Upper lobe of left lung (tissue), 6 donors: ENCODE measurements at regions not wholly inside any gene's neighbourhood (a gene's known extent, or its start where the extent isn't known, plus 50 kb on each side); places are given as distances from the start of the nearest gene placed in this dataset.
A peak's percentile ranks its signal among the peaks of the same experiment; 100 is the strongest.

Experiments used
- ATAC-seq, 2 donors: fragments of 200-7000 bp; cut with Tn5 transposase; one replicate each; pipeline ENCODE4 v1.9.1; 2022; ENCODE audit warnings: mild to moderate bottlenecking in 2 of 2, moderate library complexity in 2 of 2; ENCODE audit not compliant: low FRiP score in 2 of 2
- DNase-seq, 2 donors: peaks; one replicate each; pipeline ENCODE4 v3.0.0-alpha.2; 2019 to 2020
- H3K27ac ChIP-seq, 4 donors: fragments of 200-600 bp; sonication (generic); one replicate each; pipeline ENCODE4 v1.5.1; 2016 to 2019
- H3K27me3 ChIP-seq, 4 donors: fragments of 200-600 bp; sonication (generic); one replicate each; pipeline ENCODE4 v1.5.1; 2017 to 2019
- H3K36me3 ChIP-seq, 4 donors: fragments of 200-600 bp; sonication (generic); one replicate each; pipeline ENCODE4 v1.5.1; 2016 to 2019
- H3K4me1 ChIP-seq, 4 donors: fragments of 200-600 bp; sonication (generic); one replicate each; pipeline ENCODE4 v1.5.1; 2018 to 2019
- H3K4me3 ChIP-seq, 4 donors: fragments of 200-600 bp; sonication (generic); one replicate each; pipeline ENCODE4 v1.5.1; 2017 to 2019; ENCODE audit warnings: mild to moderate bottlenecking in 2 of 4, moderate library complexity in 1 of 4
- H3K9me3 ChIP-seq, 4 donors: fragments of 200-600 bp; sonication (generic); one replicate each; pipeline ENCODE4 v1.5.1; 2018 to 2019
- EP300 ChIP-seq, 4 donors: sonication (generic); formaldehyde crosslinking; IDR thresholded peaks; one replicate each; pipeline ENCODE4 v1.5.1; 2017; ENCODE audit warnings: antibody characterized with exemption in 4 of 4, control low read depth in 2 of 4
- POLR2A ChIP-seq, 4 donors: fragments of 450-650 bp; IDR thresholded peaks; one replicate each; pipeline ENCODE4 v1.5.1; 2016 to 2017; ENCODE audit warnings: antibody characterized with exemption in 4 of 4, mild to moderate bottlenecking in 2 of 4
- POLR2AphosphoS5 ChIP-seq, 2 donors: sonication (generic); formaldehyde crosslinking; IDR thresholded peaks; one replicate each; pipeline ENCODE4 v1.5.1; 2017; ENCODE audit warnings: antibody characterized with exemption in 2 of 2
- WGBS, 2 donors: methylation state at CpG; one replicate each; pipeline ENCODE4 v1.1.5; 2017 to 2018; 5-methylcytosine and 5-hydroxymethylcytosine counted together
- TF ChIP-seq, protein P1 (sequence below), 6 experiments: fragments of 450-650 bp in 4 of 6; fragments of 200-600 bp in 2 of 6; sonication (generic) in 2 of 6; IDR thresholded peaks; one replicate each; pipeline ENCODE4 v1.5.1; 2016 to 2019; ENCODE audit warnings: antibody characterized with exemption in 6 of 6
- donor health status: DM: no; HTN: no; CAD: no; lungs with moderate emphysema.
- donor health status: DM: no; HTN: yes; CAD: no; lungs with severe emphysema.

DNA sequence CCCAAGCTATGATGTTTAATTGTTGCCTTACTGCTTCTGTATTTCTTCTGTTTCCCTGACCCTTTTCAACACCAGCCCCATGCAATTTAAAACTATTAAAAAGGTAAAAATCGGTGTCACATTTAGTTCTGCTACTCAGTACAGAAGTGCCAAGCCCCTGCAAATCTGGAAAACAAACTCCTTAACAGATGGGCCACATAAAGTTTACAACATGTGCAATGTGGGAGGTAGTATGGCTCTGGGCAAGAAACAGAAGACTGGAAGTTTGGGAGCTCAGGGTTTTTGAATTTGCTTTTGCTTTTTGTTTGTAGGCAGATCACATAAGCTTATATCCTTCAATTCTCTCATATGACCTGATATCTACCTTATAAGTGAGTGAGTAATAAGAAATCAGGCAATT lies 404.0 kb upstream of the ATP2B1 start:
- WGBS, 2 donors, result 85 to 92% methylated on average over 1 of the region's 1 CpG
- Histone ChIP-seq H3K4me1 (no peaks in the 10 kb centered on the region), H3K9me3 (no peaks in the 10 kb centered on the region), H3K27me3 (no peaks in the 10 kb centered on the region), H3K27ac (no peak overlapping the region), H3K36me3 (no peaks in the 10 kb centered on the region), H3K4me3 (no peak overlapping the region)
- DNase-seq (no peak), ATAC-seq (no peak)
- TF ChIP-seq EP300 (IDR thresholded peaks at IDR 0.05) (no peak), POLR2A (IDR thresholded peaks at IDR 0.05) (no peak), POLR2AphosphoS5 (IDR thresholded peaks at IDR 0.05) (no peak)
- TF ChIP-seq, protein P1, sequence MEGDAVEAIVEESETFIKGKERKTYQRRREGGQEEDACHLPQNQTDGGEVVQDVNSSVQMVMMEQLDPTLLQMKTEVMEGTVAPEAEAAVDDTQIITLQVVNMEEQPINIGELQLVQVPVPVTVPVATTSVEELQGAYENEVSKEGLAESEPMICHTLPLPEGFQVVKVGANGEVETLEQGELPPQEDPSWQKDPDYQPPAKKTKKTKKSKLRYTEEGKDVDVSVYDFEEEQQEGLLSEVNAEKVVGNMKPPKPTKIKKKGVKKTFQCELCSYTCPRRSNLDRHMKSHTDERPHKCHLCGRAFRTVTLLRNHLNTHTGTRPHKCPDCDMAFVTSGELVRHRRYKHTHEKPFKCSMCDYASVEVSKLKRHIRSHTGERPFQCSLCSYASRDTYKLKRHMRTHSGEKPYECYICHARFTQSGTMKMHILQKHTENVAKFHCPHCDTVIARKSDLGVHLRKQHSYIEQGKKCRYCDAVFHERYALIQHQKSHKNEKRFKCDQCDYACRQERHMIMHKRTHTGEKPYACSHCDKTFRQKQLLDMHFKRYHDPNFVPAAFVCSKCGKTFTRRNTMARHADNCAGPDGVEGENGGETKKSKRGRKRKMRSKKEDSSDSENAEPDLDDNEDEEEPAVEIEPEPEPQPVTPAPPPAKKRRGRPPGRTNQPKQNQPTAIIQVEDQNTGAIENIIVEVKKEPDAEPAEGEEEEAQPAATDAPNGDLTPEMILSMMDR (IDR thresholded peaks at IDR 0.05), result no peak

DNA sequence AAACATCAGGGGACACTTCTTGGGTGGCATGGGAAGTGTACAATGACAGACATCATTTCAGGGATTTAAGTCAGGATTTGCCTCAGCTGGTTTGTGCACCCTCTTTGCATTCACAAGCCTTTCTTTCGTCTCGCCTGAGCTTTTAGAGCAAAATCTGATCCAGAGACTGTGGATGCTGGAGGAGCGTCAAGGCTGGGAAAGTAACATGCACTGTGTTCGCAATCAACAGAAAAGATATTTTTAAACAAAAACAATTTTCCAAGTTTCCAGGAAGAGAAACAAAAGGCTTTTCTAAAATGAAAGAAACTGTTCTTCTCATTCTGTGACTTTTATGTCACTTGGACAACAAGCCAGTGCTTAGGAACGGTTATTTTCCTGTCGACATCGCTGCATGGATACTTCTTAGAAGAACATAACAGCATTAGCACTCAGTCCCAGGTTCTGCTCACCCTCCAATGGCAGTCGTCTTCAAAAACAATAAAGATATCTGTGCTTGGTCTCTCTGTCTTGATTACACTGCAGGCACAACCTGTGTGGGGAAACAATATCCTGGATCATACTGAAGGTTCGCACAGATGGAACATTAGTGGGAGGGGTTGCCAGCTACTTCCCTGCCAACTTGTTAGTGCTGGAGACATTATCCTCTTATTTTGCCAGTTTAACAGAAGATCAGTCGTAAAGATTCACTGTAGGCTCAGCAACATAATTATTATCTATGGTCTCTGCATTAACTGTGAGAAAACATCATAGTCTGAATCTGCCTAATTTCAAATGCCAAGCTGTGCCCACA lies 403.3 kb upstream of the ATP2B1 start:
- no peaks in the 10 kb centered on the region for H3K4me1 ChIP-seq
- DNase-seq (no peak), ATAC-seq (no peak)
- no peak overlapping the region for H3K4me3 ChIP-seq
- 84 to 86% methylated on average over 10 of the region's 10 CpGs for WGBS, 2 donors
- no peaks in the 10 kb centered on the region for H3K36me3 ChIP-seq
- H3K9me3 ChIP-seq, result no peaks in the 10 kb centered on the region
- no peaks in the 10 kb centered on the region for H3K27me3 ChIP-seq
- TF ChIP-seq POLR2A (IDR thresholded peaks at IDR 0.05) (no peak), POLR2AphosphoS5 (IDR thresholded peaks at IDR 0.05) (no peak), EP300 (IDR thresholded peaks at IDR 0.05) (no peak)
- TF ChIP-seq, protein P1 (IDR thresholded peaks at IDR 0.05), result no peak
- H3K27ac ChIP-seq, result no peak overlapping the region

DNA sequence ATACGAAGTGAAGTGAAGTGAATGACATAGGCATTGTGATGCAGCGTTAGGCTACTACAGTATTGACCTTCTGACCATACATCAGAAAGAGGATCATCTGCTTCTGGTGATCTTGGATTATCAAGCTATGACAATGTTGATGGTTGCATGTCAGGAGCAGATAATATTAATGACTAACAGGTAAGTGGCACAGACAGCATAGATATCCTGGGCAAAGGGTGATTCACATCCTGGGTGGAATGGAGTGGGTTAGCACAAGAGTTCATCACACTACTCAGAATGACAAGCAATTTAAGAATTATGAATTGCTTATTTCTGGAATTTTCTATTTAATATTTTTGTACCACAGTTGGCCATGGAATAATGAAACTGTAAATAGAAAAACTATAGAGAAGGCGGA lies 397.9 kb upstream of the ATP2B1 start:
- TF ChIP-seq EP300 (IDR thresholded peaks at IDR 0.05) (no peak), POLR2AphosphoS5 (IDR thresholded peaks at IDR 0.05) (no peak), POLR2A (IDR thresholded peaks at IDR 0.05) (no peak)
- TF ChIP-seq, protein P1 (IDR thresholded peaks at IDR 0.05), result no peak
- ATAC-seq, result no peak
- 96% methylated on average over 3 of the region's 3 CpGs for WGBS, 2 donors

DNA sequence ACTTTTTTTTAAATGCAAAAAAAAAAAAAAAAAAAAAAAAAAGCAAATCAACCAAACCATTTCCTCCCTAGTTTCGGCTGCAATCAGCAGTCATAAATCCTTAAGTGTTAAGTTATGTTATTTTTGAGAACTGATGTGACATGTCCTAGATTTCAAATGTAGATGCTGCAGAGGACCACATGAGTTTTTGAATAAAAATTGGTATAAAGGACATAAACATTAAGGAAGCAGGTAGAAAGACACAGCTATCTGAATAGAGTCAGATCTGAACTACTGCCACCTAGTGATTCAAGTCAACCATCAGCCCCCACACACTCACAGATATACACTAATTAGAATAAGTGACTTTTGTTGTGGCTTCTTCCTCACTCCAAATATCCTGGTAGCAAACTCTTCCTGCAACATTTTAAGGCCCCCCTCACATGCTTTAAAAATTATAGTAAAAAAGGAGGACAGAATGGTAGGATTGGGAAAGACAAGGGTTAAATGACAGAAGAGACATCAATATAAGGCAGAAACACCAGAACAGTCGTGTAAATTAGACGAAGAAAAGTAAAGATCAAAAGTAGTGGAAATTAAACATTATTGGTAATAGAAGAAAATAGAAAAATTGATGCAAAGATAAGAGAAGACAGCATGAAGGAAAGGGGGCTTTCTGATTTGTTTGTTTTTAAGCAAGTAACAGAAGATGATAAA lies 394.5 kb upstream of the ATP2B1 start:
- Histone ChIP-seq H3K4me3 (no peak overlapping the region), H3K36me3 (no peaks in the 10 kb centered on the region), H3K27ac (no peak overlapping the region), H3K27me3 (no peaks in the 10 kb centered on the region), H3K4me1 (no peaks in the 10 kb centered on the region), H3K9me3 (no peaks in the 10 kb centered on the region)
- WGBS, 2 donors, result 53 to 72% methylated on average over 3 of the region's 3 CpGs
- TF ChIP-seq POLR2A (IDR thresholded peaks at IDR 0.05), result no peak
- TF ChIP-seq, protein P1 (IDR thresholded peaks at IDR 0.05), result peak in 3 of 6 experiments; percentile 25 to 40 (median 34)
- no peak for DNase-seq
- ATAC-seq, result peak in 1 of 2 donors; percentile 66

More for the DNA sequence above, 397.9 kb upstream of the ATP2B1 start:
- Histone ChIP-seq H3K36me3 (no peaks in the 10 kb centered on the region), H3K9me3 (no peaks in the 10 kb centered on the region), H3K27me3 (no peaks in the 10 kb centered on the region), H3K27ac (no peak overlapping the region), H3K4me3 (no peak overlapping the region), H3K4me1 (no peaks in the 10 kb centered on the region)
- no peak for DNase-seq
